Activated B cell treated with CpG ODN at 0.5 μM for 24 hours (primary cell): ENCODE measurements at regions not wholly inside any gene's neighbourhood (a gene's known extent, or its start where the extent isn't known, plus 50 kb on each side); places are given as distances from the start of the nearest gene placed in this dataset.

Source experiments
- ATAC-seq: fragments of 200-7000 bp; cut with Tn5 transposase; one replicate; pipeline ENCODE4 v1.10.0; 2021; ENCODE audit warnings: low read depth, mild to moderate bottlenecking, moderate library complexity
- CTCF ChIA-PET: fragments of 350-600 bp; sonication (Branson Sonifier 250); formaldehyde crosslinking; loops from one replicate; lab custom pipeline; 2021; ENCODE audit warnings: antibody characterized with exemption; lab: Charles Lee
- POLR2A ChIA-PET: fragments of 350-600 bp; sonication (Branson Sonifier 250); formaldehyde crosslinking; loops from one replicate; lab custom pipeline; 2021; ENCODE audit warnings: antibody characterized with exemption; lab: Charles Lee
- DNase-seq: peaks from one replicate; pipeline ENCODE4 v3.0.0; 2022
- H3K27ac Mint-ChIP-seq: one replicate; pipeline ENCODE4 v1.8.0; 2020; ENCODE audit warnings: mixed read lengths
- H3K27me3 Mint-ChIP-seq: one replicate; pipeline ENCODE4 v1.8.0; 2021; ENCODE audit warnings: mixed read lengths
- H3K36me3 Mint-ChIP-seq: one replicate; pipeline ENCODE4 v1.8.0; 2021; ENCODE audit warnings: low read depth, mixed read lengths
- H3K4me1 Mint-ChIP-seq: one replicate; pipeline ENCODE4 v1.8.0; 2021; ENCODE audit warnings: mixed read lengths
- H3K4me3 Mint-ChIP-seq: one replicate; pipeline ENCODE4 v1.8.0; 2020; ENCODE audit warnings: mild to moderate bottlenecking, mixed read lengths
- H3K9me3 Mint-ChIP-seq: one replicate; pipeline ENCODE4 v1.8.0; 2020; ENCODE audit warnings: mixed read lengths
- CTCF ChIP-seq: fragments of 200-600 bp; IDR thresholded peaks from one replicate; pipeline ENCODE4 v1.8.0; 2022; ENCODE audit warnings: antibody characterized with exemption, mild to moderate bottlenecking
- intact Hi-C: fragments of 100-400 bp; cut with micrococcal nuclease; formaldehyde crosslinking; loops from one replicate; pipeline ENCODE4 v1.15.1; 2024

- no peak for TF ChIP-seq CTCF
- no peaks in the 10 kb centered on the region for H3K4me1 Mint-ChIP-seq
- CTCF ChIA-PET: no interaction called here
- DNase-seq: no peak
- H3K4me3 Mint-ChIP-seq: no peak overlapping the region
- POLR2A ChIA-PET: no interaction called here
- no peak for ATAC-seq
- H3K9me3 Mint-ChIP-seq: no peaks in the 10 kb centered on the region
- H3K27ac Mint-ChIP-seq: no peak overlapping the region
- H3K27me3 Mint-ChIP-seq: peaks cover 6% of the 10 kb centered on the region
- H3K36me3 Mint-ChIP-seq: no peaks in the 10 kb centered on the region
- intact Hi-C loops: no loop called here
Observed at GRCh38 chr19:33954686-33955085, 158.0 kb downstream of the KCTD15 start.

GRCh38 chr19:33956941-33957340 lies 160.3 kb downstream of the KCTD15 start:
- Mint-ChIP-seq H3K4me1 (no peaks in the 10 kb centered on the region), H3K27ac (no peak overlapping the region), H3K4me3 (no peak overlapping the region), H3K9me3 (no peaks in the 10 kb centered on the region), H3K36me3 (no peaks in the 10 kb centered on the region), H3K27me3 (peaks cover 6% of the 10 kb centered on the region)
- DNase-seq (no peak), ATAC-seq (no peak)
- ChIA-PET POLR2A (no interaction called here), CTCF (no interaction called here)
- intact Hi-C loops: no loop called here
- TF ChIP-seq CTCF: no peak

- CTCF ChIA-PET: no interaction called here
- H3K4me1 Mint-ChIP-seq: no peaks in the 10 kb centered on the region
- no peak for TF ChIP-seq CTCF
- DNase-seq (no peak), ATAC-seq (no peak)
- intact Hi-C loops: no loop called here
- POLR2A ChIA-PET: no interaction called here
- no peaks in the 10 kb centered on the region for H3K36me3 Mint-ChIP-seq
- H3K4me3 Mint-ChIP-seq: no peak overlapping the region
- no peak overlapping the region for H3K27ac Mint-ChIP-seq
- peaks cover 3% of the 10 kb centered on the region for H3K27me3 Mint-ChIP-seq
- no peaks in the 10 kb centered on the region for H3K9me3 Mint-ChIP-seq
Observed at GRCh38 chr19:33957804-33958203, 161.1 kb downstream of the KCTD15 start.

- Mint-ChIP-seq H3K27me3 (peaks cover 3% of the 10 kb centered on the region), H3K4me3 (no peak overlapping the region), H3K9me3 (no peaks in the 10 kb centered on the region), H3K4me1 (no peaks in the 10 kb centered on the region), H3K36me3 (no peaks in the 10 kb centered on the region), H3K27ac (no peak overlapping the region)
- no peak for DNase-seq
- POLR2A ChIA-PET: no interaction called here
- no peak for TF ChIP-seq CTCF
- ATAC-seq: no peak
- CTCF ChIA-PET: no interaction called here
- intact Hi-C loops: no loop called here
Observed at GRCh38 chr19:33960566-33960965, 163.9 kb downstream of the KCTD15 start.

GRCh38 chr19:33962161-33962560 lies 165.5 kb downstream of the KCTD15 start:
- ChIA-PET POLR2A (no interaction called here), CTCF (no interaction called here)
- DNase-seq: no peak
- TF ChIP-seq CTCF: no peak
- H3K9me3 Mint-ChIP-seq: peaks cover 11% of the 10 kb centered on the region
- no peak overlapping the region for H3K4me3 Mint-ChIP-seq
- intact Hi-C loops: no loop called here
- no peaks in the 10 kb centered on the region for H3K4me1 Mint-ChIP-seq
- no peak for ATAC-seq
- H3K27ac Mint-ChIP-seq: no peak overlapping the region
- H3K27me3 Mint-ChIP-seq: peaks cover 3% of the 10 kb centered on the region
- peaks cover 3% of the 10 kb centered on the region for H3K36me3 Mint-ChIP-seq
